ENCODE measurements at regions not wholly inside any gene's neighbourhood (a gene's known extent, or its start where the extent isn't known, plus 50 kb on each side); places are given as distances from the start of the nearest gene placed in this dataset.

DNA sequence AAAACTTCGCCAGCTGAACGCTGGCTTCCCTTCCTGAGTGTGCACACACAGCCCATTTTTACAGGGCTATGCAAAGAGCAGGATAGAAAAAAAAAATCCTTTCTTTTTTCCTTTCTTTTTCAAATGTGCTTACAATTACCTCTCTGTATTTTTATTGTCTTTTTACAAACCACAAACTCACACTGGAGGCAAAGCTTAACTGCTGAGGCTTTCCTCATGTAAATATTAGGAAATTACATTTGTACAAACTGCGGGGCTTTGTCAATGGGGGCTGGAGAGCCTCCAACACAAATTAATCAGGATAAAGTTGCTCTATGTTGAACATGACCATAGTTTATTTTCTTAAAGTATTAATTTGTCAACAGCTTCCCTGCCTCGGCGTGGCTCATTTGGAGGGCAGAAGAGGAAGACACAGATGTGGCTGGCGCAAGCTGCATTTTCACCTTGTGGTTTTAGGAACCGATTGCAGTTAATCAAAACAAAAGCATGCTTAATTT, 411.7 kb upstream of the MKI67 start:
- no peak for FAIRE-seq

DNA sequence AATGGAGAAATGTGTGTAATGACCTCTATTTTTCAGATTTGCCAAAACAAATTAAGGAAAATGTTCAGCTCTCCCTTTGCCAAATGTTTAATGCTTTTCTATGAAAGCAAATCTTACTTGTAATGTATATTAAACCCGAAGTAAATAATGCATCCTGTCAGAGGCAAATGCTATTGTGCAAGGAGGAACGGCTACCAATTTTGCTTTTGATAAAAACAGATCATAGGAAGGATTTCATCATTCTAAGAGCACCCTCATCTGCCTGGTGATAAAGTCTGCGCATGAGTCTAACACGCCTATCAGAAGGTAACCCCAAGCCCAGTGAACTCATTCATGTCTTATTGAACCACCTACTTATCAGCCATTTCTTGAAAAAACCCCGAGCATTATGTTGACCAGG, 412.4 kb upstream of the MKI67 start:
- FAIRE-seq: no peak

DNA sequence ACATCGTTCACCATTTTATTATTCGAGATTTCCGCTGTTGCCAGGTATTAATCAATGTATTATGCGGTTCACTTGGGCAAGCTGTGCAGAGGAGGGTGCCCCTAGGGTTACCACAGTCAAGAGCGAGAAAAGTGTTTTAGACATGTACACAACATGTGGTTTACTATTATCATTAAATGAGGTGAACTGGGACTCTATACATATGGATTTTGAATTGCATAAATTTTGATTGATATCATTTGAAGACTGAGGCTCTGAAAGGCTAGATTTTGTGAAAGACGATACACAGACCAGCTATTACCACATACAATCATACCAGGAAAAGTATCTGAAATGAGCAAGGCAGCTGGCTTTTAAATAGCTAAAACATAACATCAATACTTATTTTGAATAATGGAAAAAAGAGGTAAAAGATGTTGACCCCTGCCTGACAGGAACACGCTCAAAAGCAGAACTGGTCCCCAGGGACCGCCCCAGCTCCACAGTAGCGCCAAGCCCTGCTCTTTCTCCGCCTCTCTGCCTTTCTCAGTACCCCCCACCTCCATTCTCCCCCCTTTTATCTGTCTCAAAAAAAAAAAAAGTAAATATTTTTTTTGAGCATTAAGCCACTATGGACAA, 413.4 kb upstream of the MKI67 start:
- FAIRE-seq: no peak

DNA sequence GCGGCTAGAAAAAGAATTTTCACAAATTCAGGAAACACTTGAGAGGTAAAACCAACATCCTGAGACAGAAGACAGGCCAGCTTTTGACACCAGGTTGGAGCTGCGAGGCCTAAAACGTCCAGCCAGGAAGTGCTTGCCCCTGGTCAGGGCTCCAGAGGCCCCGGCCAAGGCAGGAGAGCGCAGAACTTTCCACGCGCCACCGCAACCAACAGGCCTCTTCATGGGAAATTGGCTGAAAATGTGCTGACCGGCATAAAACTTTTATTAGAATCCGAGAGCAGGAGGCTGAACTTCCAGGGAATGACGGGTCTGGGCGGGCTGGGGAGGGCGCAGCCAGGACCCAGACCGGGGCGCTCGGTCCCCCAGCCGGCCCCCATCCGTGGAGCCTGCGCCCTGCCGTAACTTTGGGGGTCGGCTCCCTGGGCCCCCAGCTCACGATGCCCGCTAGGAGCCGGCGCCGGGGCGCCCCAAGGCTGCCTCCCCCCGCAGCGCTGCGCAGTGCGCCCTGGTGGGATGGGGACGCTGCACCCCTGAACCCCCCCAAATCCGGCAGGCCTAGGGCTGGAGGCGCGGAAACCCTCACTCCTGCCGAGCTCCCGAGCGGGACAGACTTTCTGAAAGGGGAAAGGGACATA, 414.0 kb upstream of the MKI67 start:
- FAIRE-seq: no peak

DNA sequence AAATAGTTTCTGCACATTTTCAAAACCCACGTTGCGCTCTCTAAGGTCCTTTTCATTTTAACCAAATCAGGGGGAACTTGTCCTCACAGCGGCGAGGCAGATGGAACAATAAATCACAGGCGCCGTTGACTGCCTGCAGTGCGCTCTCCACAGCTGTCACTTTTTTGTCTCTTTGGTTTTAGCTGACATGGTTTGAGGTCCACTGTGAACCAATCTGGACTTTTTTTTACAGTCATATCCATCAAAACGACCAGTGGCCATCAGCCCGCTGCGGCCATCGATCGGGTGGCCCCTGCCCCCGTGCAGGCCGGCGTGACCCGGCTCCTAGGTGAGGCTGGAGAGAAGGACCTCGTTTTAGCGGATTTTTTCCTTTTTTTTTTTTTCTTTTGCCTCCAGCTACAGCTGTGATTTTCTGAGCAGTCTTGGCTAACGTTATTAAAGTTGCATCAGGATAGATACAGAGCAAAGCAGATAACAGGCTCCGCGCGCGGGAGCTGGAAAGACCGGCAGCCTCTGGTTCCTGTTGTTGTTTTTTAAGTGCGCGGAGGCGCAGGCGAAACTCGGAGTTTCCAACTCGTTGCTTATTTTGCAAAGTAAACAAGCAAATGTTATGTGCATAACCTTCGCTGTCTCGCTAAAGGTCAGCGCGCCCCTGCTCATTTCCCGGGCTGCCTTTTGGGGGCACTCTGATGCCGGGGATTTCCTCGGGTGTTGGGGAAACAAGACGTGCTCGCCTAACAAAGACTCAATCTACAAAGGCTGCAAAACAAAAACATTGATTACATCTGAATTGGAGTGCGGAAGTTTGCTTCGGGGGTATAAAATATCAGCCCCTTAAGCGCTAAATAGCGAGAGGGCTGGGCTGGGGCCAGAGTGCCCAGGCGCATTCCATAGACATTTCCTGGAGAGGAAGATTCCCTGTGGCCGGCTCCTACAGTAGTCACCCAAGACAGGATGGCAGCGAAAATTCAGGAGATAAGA, 414.8 kb upstream of the MKI67 start:
- no peak for FAIRE-seq

DNA sequence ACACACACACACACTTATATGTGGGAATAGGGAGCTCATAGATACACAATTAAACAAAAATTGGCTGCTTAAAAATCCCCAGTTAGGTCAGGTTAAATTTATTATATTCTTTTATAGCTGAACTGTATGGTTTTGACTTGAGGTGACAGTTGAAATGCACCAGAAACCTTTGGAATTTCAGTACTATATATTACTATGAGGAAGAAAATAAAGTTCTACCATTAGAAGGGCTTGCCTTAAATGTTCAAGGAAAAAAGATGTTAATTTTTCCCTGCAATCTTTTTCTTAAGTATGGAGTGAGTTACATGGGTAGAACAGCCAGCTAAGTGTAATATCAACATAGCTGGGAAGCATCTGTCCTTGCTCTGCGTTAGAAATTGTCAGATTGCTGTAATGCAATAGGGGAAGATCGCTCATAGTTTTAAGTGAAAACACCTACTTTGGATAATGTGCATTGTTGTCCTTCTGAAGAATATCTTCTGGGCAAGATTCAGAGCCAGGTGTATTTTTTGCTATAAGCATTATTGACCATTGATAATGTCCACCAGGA, 415.8 kb upstream of the MKI67 start:
- no peak for FAIRE-seq

DNA sequence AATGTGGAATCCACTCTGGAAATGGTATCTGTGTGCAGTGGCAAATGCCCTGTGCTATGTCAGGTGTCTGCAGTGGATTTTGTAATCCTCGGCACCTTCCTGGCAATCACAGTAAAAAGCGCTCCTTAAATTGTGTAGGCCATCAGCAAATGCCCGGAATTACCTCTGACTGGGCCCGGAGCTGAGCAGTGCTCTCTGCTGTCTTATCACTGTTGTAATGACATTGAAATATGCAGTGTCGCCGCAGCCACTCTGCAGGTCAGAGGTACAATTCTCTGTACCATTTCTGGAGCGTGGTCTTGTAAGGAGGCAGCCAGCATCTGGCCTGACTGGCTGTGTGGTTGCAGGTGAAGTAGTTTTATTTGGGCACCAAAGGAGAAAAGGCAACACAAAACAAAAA, 416.4 kb upstream of the MKI67 start:
- FAIRE-seq: no peak

DNA sequence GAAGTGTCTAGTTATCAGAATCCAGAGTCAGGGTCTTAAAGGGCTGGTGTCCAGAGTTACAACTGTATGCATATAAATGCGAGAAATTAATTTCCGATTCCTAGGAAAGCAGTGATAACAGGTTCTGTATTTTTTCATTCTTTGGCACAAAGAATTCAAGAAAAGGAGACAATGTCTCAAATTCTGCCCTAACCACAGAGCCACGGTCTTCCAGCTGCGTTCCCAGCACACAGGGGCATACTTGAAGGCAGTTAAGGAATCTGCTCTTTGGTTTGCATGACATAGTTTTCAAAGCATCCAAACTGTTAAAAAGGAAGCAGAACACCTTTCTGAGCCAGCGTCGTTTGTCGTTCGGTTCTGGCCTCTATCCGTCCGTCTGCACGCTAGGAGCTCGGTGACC, 416.9 kb upstream of the MKI67 start:
- no peak for FAIRE-seq

DNA sequence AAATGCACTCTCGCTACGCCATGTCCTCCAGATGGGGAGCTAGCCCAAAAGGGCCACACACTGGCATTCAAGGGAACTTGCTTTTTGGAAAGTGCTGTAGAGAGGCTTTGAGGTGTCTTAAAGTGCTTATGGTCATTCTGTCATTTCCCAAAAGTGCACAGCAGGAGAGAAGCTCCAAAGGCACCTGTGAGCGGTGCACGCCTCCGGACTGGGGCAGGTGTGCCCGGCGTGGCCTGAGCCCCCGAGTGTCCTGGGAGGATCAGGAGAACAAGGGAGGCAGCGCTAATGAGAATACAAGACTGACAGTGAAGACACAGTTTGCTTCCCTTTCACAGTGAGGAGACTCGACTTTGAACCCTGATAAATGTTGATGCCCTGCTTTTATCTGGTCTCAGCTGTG, 419.0 kb upstream of the MKI67 start:
- FAIRE-seq: no peak

DNA sequence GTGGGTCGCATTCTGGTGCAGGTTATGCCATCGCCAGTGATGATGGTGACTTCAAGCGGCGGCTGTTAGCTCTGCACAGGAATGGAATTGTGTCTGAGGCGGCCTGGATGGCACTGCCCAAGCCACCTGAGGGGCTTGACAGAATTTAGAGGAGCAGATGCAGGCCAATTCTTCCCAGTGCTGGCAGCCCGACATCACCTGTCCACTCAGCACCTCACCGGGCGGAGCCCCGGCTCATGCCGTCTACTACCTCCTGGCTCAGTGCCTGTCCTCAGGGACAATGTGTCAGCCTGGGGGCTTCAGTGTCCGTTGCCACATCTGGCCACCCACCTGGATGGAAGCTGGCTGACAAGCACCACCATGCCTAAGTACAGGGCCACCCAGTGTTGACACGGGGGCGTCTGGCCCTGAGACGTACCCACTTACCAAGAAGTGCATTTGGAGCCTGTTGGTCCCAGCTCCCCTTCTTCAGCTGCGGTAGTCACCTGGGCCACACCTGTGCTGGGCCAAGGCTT, 420.5 kb upstream of the MKI67 start:
- no peak for FAIRE-seq

DNA sequence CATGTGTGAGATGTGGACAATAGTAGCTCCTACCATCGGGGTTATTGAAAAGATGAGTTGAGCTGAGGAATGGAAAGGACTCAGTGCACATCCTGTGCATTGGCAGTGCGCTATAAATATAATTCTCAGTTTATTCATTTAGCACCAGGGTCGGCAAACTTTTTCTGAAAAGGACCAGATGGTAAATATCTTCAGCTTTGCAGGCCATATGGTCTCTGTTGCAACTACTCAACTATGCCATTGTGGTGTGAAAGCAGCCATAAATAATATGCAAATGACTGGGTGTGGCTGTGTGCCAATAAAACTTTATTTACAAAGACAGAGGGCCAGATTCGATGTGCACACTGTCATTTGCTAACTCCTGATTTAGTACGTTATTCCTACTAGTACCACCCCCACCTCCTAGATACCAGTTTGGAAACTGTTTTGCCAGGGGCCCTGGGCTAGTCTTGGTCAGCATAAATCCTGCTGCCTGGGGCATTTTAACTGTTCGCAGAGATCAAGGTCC, 422.9 kb upstream of the MKI67 start:
- no peak for FAIRE-seq

DNA sequence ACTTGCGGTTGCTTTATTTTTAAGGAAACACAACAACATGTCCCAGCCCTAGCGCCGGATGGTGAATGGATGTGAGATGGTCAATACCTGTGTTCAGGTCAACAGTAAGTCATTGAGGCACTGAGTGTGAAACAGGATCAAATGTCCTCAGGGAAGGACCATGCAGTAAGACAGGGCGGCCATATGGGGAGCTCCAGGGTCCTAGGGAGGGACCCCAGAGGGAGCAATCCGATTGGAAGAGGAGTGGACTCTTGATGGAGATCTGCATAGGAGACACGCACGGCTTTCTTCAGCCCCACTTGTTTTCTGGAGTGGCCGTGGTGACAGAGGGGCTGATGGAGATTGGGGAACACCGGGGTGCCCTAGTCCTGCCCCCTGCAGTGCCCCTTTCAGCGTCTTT, 423.8 kb upstream of the MKI67 start:
- FAIRE-seq: no peak

DNA sequence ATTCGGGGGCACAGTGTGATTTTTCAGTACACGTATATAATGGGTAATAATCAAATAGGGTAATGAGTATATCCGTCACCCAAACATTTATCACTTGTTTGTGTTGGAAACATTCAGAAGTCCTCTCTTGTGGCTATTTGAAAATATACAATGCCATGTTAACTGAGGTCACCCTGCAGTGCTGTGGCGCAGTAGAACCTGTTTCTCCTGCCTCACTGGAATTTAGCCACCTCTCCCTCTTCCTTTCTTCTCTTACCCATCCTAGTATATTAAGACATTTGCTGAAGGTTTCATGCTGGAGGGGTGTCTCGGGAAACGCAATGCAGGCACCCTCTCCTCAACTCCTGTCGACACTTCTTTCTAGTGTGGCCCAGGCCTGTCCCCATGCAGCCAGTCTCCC, 425.3 kb upstream of the MKI67 start:
- no peak for FAIRE-seq

DNA sequence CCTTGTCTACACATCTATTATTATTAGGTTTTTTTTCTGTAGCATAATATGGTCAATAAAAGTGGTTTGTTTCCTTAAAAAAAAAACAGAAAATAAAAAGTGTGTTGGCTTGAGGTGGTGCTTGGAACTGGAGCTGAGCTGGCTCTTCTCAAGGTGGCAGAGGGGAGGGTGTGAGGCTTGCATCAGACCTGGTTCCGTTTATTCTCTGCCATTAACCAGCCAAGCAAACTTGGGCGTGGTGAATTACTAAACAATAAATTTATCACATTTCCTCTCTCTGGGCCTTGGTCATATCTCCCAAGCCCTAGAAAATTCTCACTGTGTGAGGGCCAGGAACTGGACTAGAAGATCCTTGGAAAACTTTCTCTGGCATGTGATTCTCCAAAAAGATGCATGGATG, 427.5 kb upstream of the MKI67 start:
- no peak for FAIRE-seq

DNA sequence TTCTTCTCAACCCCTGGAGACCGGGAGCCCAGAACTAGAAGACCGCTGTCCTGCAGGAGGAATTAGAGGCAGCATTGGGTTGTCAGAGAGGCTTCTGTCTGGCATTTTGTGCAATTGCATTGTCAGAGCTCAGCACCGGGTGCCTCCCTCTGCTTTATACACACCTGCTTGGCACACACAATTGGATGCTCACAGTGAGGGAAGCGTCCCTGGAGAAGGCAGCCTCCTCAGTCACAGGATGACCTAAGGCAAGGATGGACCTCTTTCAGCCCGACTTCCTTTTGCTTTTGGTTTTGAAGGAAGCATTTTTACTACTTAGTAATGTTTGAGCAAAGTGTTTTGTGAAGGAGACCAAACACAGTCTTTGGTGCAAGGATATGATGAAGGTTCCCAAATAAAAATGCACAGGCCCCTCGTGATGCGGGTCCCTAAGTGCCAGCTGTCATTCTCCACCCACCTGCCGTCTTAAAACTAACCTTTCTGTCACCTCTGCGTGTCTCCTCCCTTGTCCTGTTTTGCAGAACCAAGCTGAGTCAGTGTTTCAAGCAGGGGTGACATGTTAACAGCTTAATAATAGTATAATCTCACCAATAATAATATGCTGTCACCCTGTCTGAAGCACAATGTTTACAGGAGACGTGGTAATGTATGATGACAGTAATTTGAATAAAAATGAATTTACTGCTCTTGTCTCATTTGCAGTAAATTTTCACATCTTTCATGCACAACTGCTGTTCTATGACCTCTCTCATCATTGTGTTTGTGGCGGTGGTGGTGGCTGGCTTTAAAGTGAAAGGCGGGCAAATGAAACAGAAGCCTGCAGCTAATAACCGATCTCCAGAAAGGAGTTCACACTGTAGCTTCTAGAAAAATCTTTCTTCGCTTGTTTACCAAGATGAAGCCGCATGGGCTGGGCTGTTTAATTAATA, 430.2 kb upstream of the MKI67 start:
- no peak for FAIRE-seq

DNA sequence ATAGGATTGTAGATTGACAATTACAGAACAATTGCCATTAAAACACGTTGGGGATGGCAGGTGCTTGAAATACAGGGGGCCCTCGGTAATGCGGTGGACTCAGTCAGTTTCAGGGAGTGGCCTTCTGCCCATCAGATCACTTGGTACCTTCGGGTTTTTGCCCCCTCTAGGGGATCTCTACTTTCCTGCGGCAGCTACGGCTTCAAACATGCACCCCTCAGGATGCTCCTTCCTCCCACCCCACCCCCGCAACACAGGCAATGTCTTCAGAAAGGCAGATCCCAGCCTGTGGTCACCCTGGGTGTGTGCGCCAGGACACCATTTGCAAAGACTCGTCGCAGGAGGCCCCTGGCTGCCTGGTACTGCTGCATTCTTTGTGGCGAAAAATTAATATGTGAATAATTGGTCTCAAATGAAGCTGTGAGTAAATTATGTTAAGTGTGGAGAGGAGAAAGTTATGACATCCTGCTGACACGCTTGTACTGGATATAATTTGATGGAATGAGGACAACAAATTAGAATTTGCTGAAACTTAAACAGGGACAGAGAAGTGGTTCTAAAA, 431.0 kb upstream of the MKI67 start:
- no peak for FAIRE-seq

DNA sequence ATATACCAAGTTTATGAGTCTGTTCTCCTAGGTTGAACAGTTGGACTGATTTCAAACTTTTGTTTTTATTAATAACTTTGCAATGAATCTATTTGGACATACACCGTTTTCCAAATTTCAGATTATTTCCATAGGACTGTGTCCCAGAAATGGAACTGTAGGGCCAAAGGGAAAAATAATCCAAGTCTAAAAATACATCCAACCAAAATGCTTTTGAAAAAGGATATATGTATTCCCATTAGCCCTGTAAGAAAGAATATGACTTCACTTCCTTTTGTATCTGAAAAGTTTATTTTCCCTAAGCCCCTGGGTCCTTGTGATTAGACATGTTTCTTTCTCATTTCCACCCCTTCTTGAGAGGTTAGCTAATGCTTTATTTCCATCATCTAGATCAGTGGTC, 434.2 kb upstream of the MKI67 start:
- FAIRE-seq: no peak

DNA sequence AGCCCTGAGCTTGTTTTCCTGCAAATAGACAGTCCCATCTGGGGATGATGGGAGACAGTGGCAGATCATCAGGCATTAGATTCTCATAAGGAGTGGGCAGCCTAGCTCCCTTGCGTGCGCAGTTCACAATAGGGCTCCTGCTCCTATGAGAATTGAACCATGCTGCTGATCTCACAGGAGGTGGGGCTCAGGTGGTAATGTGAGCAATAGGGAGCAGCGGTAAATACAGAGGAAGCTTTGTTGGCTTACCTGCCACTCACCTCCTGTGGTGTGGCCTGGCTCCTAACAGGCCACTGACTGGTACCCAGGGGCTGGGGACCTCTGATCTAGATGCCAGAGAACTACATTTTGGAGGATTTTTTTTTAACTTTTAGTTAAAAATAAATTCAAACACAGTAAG, 434.8 kb upstream of the MKI67 start:
- FAIRE-seq: no peak

DNA sequence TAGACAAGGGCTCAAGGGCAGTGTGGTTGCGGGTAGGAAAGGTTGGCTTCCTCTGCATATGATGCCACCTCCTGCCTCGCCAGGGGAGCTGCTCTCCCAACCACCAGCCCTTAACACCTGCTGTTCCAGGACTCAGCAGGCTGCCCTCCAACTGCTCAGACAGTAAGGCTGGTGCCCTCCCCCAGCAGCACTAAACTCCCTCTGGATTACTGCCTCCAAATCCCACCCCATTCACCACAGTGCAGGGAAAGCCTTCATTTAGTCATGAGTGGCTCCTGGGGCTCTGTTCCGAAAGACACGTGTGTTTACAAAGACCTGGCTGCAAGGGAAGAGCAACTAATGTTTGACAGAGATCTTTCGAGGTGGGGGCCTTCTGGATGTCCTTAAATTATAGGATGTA, 437.2 kb upstream of the MKI67 start:
- no peak for FAIRE-seq

DNA sequence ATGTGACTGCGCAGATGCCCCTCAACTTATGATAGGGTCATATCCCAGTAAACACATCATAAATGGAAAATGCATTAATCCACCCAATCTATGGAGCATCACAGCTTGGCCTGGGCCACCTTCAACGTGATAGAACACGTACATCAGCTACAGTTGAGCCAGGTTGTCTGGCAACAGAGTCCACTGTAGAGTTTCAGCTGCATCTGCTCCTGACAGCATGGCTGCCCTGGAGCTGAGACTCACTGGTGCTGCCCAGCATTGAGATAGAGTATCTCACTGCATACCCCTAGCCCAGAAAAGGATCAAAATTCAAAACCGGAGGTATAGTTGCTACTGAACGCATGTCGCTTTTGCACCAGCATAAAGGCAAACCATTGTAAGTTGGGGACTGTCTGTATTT, 437.7 kb upstream of the MKI67 start:
- FAIRE-seq: no peak

DNA sequence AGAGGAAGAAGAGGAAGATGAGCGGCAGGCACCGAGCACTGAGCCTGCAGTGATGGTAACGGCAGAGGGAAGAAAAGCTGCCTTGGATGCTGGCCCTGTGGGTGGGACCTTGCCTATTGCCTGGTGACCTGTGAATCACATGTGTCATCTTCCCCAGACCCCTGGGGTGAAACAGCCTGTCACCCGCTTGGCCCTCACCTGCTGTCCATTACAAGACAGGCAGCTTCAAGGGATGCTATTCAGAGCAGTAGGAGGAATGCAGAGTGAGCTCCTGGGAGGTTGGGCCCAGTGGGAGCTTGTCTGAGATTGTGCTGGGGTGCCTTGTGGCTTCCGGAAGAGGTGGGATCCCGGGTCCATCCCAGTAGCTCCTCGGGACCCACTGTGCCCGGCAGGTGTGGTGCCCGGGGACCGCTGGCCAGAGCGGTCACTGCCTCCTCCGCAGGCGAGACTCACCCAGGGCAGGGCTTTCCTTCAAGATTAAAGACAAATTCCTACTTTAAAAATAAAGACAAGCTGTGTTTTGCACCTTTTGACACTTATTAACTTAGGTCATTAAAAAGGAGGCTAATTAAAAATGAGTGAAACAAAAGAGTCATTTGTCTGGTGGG, 440.2 kb upstream of the MKI67 start:
- FAIRE-seq: no peak

Measured in A204.1 (cell line).